RWPE1 (cell line): ENCODE measurements at regions not wholly inside any gene's neighbourhood (a gene's known extent, or its start where the extent isn't known, plus 50 kb on each side); places are given as distances from the start of the nearest gene placed in this dataset.
"Not testable (repeated sequence)": the region's sequence is repeated elsewhere in the genome, so short reads cannot be mapped to it uniquely, and the experiment has no call there.

Experiments
- CTCF ChIA-PET: fragments of 350-600 bp; sonication (Branson Sonifier 250); formaldehyde crosslinking; extraction: SDS; loops from one replicate; lab custom pipeline; 2021; lab: Yijun Ruan, JAX
- POLR2A ChIA-PET: fragments of 400-600 bp; formaldehyde crosslinking; extraction: SDS; loops from one replicate; lab custom pipeline; 2020; ENCODE audit warnings: antibody characterized with exemption; ENCODE audit not compliant: low non-redundant PET; lab: Yijun Ruan, JAX
- DNase-seq: peaks from one replicate; pipeline ENCODE4 v3.0.0; 2012; ENCODE audit warnings: low spot score
- H3K27ac ChIP-seq: fragments of 450-650 bp; 2 replicates; pipeline ENCODE4 v1.5.1; 2017
- TF ChIP-seq, protein P1 (sequence below): fragments of 450-650 bp; conservative IDR thresholded peaks from 2 replicates; pipeline ENCODE4 v1.5.1; 2017; ENCODE audit warnings: low read depth, mild to moderate bottlenecking

DNA sequence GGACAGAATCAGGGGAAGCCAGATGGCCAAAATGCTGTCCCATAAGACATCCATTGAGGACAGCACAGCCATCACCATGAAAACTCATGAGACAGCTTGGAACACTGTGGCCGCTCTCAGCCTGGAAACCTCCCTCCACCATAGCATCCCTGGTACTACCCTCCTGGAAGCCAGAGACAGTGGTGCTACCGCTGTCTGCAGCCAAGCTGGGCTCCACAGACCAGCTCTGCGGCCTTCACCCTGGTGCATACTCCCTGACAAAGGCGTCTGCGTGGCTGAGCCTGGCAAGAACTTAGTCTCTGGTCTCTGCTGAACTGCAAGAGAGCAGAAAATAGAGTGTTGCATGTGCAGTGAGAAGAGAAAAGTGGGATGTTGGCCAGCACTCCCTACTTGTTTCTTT is 558.0 kb downstream of the C6orf118 start:
- ChIA-PET CTCF (no interaction called here), POLR2A (no interaction called here)
- TF ChIP-seq, protein P1, sequence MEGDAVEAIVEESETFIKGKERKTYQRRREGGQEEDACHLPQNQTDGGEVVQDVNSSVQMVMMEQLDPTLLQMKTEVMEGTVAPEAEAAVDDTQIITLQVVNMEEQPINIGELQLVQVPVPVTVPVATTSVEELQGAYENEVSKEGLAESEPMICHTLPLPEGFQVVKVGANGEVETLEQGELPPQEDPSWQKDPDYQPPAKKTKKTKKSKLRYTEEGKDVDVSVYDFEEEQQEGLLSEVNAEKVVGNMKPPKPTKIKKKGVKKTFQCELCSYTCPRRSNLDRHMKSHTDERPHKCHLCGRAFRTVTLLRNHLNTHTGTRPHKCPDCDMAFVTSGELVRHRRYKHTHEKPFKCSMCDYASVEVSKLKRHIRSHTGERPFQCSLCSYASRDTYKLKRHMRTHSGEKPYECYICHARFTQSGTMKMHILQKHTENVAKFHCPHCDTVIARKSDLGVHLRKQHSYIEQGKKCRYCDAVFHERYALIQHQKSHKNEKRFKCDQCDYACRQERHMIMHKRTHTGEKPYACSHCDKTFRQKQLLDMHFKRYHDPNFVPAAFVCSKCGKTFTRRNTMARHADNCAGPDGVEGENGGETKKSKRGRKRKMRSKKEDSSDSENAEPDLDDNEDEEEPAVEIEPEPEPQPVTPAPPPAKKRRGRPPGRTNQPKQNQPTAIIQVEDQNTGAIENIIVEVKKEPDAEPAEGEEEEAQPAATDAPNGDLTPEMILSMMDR, result no peak
- no peak overlapping the region for H3K27ac ChIP-seq
- DNase-seq, result no peak

DNA sequence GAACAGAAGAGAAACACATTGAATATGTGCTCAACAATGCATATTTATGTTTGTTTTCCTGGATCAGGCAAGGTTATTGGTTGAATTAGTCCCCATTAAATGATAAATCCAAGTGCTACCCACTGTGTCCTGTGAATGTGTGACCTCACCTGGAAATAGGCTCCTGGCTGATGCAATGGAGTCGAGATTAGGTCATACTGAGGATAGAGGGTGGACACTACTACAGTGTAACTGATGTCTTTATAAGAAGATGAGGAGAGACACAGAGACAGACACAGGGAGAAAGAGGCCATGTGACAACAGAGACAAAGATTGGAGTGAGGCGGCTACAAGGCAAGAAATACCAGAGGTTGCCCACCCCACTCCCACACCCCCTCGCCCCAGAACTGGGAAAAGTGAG is 559.3 kb downstream of the C6orf118 start:
- CTCF ChIA-PET, result no interaction called here
- H3K27ac ChIP-seq, result no peak overlapping the region
- DNase-seq, result no peak
- TF ChIP-seq, protein P1, result no peak
- POLR2A ChIA-PET, result no interaction called here

DNA sequence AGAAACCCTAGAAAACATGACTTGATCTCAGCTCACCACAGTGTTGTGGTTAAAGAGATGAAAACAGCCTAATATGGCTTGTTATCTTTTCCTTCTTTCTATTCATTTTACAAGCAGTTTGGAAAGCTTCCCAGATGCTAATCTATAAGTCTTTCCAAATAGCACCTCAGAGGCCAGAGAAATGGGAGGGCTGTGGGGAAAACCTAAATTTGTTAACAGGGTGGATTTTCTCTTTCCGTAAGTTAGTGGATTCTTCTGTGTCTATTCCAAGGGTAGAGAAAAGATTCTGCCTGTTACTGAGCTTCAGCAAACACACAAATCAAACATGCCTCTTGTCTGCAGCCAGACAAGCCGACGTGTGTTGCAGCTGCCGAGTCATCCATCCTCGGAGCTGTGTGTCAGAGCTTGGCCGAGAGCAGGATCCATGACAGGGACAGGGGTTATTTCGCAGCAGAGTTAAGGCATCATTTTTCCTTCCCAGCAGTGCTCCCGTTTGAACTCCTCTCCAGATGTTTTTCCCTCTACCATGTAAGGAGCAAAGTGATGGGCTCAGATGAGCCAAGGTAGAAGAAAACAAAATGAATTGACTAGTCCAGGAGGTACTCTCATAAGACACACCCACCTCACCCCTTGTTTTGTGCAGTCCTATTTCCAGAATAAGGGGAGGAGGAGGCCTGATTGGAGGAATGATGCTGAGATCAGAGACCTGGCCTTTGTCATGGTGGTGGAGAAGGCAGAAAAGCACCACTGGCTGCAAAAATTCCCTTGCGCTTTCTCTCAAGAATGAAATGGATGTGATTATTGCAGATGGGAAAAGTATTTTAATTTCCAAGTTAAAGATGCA is 560.0 kb downstream of the C6orf118 start:
- POLR2A ChIA-PET, result no interaction called here
- CTCF ChIA-PET, result no interaction called here
- no peak overlapping the region for H3K27ac ChIP-seq
- peak; percentile 1 for DNase-seq
- TF ChIP-seq, protein P1, result no peak

DNA sequence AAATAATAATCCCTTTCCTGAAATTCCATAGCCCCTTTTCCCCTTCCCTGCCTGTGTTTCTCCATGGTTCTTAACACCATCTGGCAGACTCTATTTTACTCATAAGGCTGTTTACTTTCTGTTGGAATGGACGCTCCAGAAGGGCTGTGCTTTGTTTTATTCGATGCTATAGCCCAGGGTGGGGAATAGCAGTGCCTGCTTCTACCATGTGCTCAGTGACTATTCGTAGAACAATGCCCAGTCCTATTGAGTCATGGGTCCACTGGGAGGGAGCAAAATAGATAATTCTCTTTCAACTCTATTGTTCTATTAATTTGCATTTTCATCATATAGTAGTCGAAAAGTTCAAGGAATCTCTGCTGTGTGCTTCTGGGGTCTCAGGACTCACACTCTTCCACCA is 565.1 kb downstream of the C6orf118 start:
- CTCF ChIA-PET, result no interaction called here
- TF ChIP-seq, protein P1, result no peak
- POLR2A ChIA-PET, result no interaction called here
- no peak overlapping the region for H3K27ac ChIP-seq
- no peak for DNase-seq

DNA sequence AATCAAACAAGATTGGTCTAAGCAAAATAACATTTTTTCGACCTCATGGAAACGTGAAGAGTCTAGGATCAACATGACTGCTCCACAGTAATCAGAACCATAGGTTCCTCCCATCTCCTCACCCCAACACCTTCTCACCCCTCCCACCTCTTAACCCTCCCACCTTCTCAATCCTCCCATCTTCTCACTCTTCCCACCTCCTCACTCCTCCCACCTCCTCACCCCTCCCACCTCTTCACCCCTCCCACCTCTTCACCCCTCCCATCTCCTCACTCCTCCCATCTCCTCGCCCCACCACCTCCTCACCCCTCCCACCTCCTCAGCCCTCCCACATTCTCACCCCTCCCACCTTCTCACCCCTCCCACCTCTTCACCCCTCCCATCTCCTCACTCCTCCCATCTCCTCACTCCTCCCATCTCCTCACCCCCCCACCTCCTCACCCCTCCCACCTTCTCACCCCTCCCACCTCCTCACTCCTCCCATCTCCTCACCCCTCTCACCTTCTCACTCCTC is 567.4 kb downstream of the C6orf118 start:
- TF ChIP-seq, protein P1, result no peak
- ChIA-PET POLR2A (no interaction called here), CTCF (no interaction called here)
- no peak for DNase-seq
- H3K27ac ChIP-seq, result no peak overlapping the region

DNA sequence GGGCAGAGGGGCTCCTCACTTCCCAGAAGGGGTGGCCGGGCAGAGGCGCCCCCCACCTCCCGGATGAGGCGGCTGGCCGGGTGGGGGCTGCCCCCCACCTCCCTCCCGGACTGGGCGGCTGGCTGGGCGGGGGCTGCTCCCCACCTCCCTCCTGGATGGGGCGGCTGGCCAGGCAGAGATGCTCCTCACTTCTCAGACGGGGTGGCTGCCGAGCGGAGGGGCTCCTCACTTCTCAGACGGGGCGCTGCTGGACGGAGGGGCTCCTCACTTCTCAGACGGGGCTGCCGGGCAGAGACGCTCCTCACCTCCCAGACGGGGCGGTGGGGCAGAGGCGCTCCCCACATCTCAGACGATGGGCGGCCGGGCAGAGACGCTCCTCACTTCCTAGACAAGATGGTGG is 573.3 kb downstream of the C6orf118 start:
- H3K27ac ChIP-seq, CTCF ChIA-PET, DNase-seq, POLR2A ChIA-PET: not testable (repeated sequence)

DNA sequence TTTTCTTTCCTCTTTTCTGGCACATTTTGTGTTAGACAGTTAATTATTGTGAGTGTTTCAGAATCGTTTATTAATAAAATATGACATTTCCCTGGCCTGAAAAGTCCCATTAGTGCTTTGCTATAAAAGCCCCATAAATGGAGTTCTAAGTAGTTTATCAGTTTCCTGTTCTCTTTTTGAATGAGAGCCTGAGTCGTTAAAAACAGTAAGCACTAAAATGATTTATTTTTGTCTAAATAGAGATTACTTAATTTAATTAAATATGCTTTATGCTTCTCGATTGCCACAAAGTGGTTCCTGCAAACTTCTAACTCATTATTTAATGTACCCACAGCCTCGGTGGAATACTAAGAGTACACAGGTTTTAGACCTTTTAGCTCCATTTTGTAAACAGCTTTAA is 577.9 kb downstream of the C6orf118 start:
- TF ChIP-seq, protein P1, result no peak
- ChIA-PET CTCF (interaction anchor here (0.5 kb wide), 1 partner anchor 168 kb away, joined by 3 read pairs; no protein-coding TSS in a partner anchor), POLR2A (no interaction called here)
- H3K27ac ChIP-seq, result no peak overlapping the region
- no peak for DNase-seq
